NOMO-1 treated with dmso at 0.1 percent for 144 hours (cell line): ENCODE measurements at regions not wholly inside any gene's neighbourhood (a gene's known extent, or its start where the extent isn't known, plus 50 kb on each side); places are given as distances from the start of the nearest gene placed in this dataset.
"Not testable (repeated sequence)": the region's sequence is repeated elsewhere in the genome, so short reads cannot be mapped to it uniquely, and the experiment has no call there.

ENCODE experiments used
- DNase-seq: peaks from one replicate; lab custom pipeline; 2025; ENCODE audit not compliant: unreplicated experiment; lab: John Stamatoyannopoulos, UW

GRCh38 chr4:161329852-161330251 lies 833.9 kb downstream of the FSTL5 start:
- no peak for DNase-seq

GRCh38 chr4:161321706-161322105 lies 842.1 kb downstream of the FSTL5 start:
- no peak for DNase-seq

- peak; percentile 3 for DNase-seq
These were observed 843.4 kb downstream of the FSTL5 start for GRCh38 chr4:161320377-161320776.

DNA sequence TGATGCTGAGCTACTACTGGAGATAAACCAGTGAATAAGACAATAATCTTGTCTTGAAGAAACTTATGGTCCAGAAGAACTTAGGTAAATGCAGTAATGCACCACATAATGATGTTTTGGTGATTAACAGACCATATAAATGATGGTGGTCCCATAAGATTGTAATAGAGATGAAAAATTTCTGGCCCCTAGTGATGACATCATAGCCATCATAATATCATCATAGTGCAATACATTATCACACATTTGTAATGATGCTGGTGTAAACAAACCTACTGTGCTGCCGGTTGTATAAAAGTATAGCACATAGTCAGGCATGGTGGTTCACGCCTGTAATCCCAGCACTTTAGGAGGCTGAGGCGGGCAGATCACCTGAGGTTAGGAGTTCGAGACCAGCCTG lies 846.8 kb downstream of the FSTL5 start:
- no peak for DNase-seq

- DNase-seq, result peak; percentile 4
These were observed 849.4 kb downstream of the FSTL5 start for GRCh38 chr4:161314371-161314770.

DNA sequence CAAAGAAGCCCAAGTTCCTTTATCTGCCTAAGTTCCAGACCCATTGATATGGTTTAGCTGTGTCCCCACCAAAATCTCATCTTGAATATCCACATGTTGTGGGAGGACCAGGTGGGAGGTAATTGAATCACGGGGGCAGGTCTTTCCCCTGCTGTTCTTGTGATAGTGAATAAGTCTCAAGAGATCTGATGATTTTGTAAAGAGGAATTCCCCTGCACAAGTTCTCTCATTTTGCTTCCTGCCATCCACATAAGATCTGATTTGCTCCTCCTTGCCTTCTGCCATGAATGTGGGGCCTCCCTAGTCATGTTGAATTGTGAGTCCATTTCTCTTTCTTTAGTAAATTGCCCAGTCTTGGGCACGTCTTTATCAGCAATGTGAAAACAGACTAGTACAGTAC lies 860.2 kb downstream of the FSTL5 start:
- DNase-seq, result no peak

- DNase-seq, result no peak
These were observed 872.6 kb downstream of the FSTL5 start for GRCh38 chr4:161291222-161291621.

GRCh38 chr4:161287678-161288352 lies 876.0 kb downstream of the FSTL5 start:
- DNase-seq, result no peak

DNA sequence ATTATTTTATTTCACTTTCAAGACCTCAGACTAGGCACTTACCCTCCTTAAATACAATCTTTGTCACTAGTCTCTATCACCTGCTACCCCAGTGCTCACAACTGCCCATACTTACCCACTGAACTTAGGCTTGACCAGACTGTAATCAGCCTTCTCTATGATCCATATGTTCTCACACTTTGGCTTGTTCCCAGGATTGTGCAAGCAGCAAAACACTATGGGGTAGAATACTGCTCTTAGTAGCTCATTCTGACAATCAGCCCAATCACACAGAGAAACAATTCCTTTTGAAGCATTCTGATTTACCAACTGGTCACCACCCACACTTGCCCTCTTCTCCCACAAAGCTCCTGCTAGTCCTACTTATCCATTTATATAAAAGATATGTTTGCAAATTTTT lies 878.3 kb downstream of the FSTL5 start:
- DNase-seq, result no peak

DNA sequence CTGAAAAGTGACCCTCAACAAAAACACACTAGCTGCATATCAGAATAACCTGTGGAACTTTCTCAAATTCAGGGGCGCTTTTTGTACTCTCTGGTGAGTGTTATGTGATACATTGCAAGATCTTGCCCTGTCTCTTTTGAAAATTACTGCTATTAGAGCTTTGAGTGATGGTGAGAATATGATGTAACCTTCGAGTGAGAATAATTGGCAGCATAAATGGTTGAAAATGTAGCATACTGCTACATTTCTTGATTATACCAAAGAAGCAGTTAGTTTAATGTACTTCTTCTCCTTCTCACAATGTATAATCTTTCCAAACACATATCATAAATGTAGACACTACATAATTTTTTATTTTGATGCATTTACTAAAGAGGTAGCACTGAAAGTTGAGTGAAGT lies 882.9 kb downstream of the FSTL5 start:
- DNase-seq, result no peak

- no peak for DNase-seq
These were observed 884.7 kb downstream of the FSTL5 start for GRCh38 chr4:161279095-161279494.

DNA sequence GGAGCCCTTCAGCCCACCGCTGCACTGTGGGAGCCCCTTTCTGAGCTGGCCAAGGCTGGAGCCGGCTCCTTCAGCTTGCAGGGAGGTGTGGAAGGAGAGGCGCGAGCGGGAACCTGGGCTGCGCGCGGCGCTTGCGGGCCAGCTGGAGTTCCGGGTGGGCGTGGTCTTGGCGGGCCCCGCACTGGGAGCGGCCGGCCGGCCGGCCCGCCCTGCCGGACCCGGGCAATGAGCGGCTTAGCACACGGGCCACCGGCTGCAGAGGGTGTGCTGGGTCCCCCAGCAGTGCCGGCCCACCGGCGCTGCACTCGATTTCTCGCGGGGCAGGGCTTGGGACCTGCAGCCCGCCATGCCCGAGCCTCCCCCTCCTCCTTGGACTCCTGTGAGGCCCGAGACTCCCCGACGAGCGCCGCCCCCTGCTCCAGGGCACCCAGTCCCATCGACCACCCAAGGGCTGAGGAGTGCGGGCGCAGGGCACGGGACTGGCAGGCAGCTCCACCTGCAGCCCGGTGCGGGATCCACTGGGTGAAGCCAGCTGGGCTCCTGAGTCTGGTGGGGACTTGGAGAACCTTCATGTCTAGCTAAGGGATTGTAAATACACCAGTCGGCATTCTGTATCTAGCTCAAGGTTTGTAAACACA lies 886.5 kb downstream of the FSTL5 start:
- DNase-seq, result not testable (repeated sequence)

DNA sequence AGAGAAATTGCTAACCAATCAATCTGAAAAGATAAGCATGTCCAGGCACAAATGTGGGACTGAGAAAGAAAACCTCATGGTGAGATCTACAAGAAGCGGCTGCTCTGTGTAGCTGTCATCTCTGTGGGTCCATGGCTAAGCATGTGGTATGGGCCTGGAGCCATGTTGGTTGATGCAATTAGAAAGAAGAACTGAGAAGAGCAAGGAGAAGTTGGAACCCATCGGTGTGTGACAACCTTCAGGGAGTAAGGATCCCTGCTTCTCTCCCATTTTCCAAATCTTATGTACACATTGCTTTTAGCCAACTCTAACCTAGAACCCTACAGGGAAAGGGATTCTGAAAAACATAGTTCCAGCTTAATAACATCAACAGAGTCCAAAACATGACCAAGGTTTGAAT lies 890.2 kb downstream of the FSTL5 start:
- DNase-seq, result no peak

GRCh38 chr4:161260819-161261218 lies 903.0 kb downstream of the FSTL5 start:
- DNase-seq, result no peak

DNA sequence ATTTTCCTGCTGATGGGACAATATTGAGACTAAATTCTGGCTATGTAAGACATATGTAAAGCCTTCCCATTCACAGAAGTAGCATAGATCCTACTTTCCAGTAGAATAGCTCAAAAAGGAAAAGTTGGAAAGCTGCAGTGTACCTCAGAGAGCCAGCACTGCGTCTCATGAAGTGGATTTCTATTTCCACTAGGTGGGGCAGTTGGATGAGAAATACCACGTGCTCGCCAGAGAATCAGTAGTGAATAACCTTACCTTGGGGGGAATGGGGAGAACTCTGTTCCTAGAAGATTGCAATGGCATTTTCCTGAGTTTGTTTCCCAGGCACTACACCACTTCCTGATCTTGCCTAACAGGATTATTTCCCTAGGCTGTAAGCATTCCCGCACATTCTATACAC lies 907.1 kb downstream of the FSTL5 start:
- no peak for DNase-seq

- no peak for DNase-seq
These were observed 907.6 kb downstream of the FSTL5 start for GRCh38 chr4:161256172-161256571.

DNA sequence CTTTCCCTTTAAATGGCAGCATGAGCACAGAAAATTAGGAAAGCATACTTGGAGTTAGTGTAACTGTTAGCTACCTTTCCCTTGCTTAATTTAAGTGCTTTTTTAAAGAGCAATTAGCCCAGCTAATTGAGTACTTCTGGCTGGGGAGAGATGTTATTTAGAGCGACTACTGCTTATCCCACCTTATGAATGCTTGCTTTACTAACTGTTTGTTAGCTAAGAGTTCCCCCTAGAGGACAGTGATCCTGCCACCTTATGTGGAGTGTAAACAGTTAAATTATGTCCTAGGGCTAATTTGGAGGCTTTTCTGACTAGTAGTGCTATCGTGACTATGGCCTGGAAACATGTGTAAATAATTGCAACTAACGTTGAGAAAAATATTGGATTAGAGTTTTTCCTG lies 909.4 kb downstream of the FSTL5 start:
- DNase-seq, result no peak

DNA sequence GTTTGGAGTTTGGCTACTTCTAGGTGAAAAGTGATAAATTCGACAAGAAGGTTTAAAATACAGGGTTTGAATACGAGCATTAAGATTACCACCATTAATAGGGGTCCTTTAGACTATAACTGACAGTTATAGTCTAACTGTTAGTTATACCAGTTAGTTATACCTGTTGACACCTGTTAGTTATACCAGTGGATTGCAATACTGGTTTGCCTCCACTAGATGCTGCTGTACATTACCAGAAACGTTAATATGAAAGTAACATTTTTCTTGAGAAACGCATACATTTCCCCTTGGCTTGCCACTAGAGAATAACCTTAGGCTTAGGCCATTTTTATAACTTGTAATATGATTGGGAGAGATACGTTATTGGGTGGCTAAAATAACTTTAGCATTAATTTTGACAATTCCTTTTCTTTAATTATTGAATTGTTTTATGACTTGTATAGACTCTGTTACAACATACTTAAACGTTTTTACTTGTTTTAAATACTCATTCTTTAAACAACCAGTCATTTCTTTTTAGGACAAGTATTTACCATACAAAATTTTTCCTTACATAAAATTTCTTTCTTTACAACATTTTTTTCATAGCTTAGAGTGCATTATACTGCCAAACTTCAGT lies 911.2 kb downstream of the FSTL5 start:
- no peak for DNase-seq

DNA sequence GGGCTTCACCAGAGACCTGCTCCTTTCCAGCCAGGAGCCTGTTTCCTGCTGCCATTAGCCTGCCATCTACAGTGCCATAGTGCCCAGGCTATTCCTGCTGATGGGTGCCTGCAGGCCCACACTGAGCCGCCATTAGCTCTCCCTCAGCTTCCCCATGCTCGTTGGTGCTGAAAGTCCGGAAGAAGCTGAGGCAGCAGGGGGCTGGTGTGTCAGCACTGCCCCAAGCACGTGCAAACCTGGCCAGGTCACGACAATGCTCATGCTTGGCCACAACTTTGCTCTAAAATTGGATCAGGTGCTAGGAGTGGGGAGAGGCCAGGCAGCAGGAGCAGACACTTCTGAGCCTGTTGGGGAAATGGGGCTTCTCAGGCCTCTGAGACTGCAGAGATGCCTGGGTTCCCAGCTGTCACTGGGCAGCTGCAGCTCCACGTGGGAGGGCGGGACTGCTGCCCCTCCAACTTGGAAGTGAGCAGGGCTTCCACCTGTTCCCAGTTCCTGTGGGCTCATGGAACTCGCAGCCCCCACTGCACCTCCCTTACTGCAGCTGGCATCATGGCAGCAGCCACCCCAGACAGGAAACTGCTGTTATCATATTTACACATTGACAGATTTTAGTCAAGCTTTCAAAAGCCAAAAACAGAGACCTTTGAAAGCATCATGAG lies 913.9 kb downstream of the FSTL5 start:
- DNase-seq, result no peak

- no peak for DNase-seq
These were observed 914.9 kb downstream of the FSTL5 start for GRCh38 chr4:161248880-161249279.

GRCh38 chr4:161247831-161248230 lies 916.0 kb downstream of the FSTL5 start:
- no peak for DNase-seq

DNA sequence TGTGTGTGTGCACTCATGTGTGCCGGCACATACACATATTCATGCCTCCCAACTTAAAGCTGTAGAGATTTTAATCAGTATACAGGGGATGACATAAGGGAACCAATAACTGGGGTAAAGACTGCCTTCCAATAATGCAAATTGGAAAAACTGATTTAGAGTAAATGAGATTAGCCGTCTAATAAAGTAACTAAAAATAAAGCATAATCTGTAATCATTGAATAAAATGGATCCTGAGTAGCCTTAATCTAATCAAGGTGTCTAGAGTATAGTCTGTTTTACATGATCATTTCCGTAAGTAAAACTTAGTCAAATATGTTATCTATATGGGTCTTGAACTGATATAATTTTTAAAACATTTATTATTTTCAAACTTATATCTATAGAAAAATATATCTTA lies 925.8 kb downstream of the FSTL5 start:
- DNase-seq, result no peak
